ENCODE measurements at regions not wholly inside any gene's neighbourhood (a gene's known extent, or its start where the extent isn't known, plus 50 kb on each side); places are given as distances from the start of the nearest gene placed in this dataset.

DNA sequence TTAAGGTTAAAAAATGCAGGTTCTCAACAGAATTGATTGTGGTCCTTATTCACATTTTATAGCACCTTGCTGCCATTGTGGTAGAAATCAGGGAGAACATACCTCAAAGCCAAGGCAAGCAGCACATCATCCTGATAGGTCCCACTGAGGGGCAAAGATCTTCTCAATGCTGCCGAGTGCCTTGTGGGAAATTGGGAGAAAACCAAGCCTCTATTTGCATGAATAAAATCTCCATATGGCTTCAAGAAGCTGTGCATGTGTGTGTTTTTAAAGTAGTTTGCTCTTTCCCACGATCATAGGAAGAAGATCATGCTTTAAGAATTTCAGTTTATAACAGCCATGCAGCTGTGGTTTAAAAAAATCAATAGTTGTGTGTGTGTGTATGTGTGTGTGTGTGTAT is 216.9 kb upstream of the FBXL7 start:
- TF ChIP-seq EZH2 (IDR thresholded peaks at IDR 0.05; ENCODE audit: low read length, missing control alignments): no peak
- TF ChIP-seq, protein P1, sequence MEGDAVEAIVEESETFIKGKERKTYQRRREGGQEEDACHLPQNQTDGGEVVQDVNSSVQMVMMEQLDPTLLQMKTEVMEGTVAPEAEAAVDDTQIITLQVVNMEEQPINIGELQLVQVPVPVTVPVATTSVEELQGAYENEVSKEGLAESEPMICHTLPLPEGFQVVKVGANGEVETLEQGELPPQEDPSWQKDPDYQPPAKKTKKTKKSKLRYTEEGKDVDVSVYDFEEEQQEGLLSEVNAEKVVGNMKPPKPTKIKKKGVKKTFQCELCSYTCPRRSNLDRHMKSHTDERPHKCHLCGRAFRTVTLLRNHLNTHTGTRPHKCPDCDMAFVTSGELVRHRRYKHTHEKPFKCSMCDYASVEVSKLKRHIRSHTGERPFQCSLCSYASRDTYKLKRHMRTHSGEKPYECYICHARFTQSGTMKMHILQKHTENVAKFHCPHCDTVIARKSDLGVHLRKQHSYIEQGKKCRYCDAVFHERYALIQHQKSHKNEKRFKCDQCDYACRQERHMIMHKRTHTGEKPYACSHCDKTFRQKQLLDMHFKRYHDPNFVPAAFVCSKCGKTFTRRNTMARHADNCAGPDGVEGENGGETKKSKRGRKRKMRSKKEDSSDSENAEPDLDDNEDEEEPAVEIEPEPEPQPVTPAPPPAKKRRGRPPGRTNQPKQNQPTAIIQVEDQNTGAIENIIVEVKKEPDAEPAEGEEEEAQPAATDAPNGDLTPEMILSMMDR (conservative IDR thresholded peaks at IDR 0.05 in 1 of 2, IDR thresholded peaks at IDR 0.05 in 1 of 2; ENCODE audit: low read depth in 1 of 2, low read length in 2 of 2): no peak
